SK-N-SH (cell line): ENCODE measurements at regions not wholly inside any gene's neighbourhood (a gene's known extent, or its start where the extent isn't known, plus 50 kb on each side); places are given as distances from the start of the nearest gene placed in this dataset.

Experiments used
- CTCF ChIA-PET: fragments of 300-600, 350-600 bp; formaldehyde crosslinking; extraction: SDS; loops from one replicate; lab custom pipeline; 2021; lab: Yijun Ruan, JAX
- POLR2A ChIA-PET: fragments of 350-600 bp; sonication (Branson Sonifier 250); formaldehyde crosslinking; extraction: SDS; loops from one replicate; lab custom pipeline; 2020; ENCODE audit warnings: antibody characterized with exemption, inconsistent platforms; lab: Yijun Ruan, JAX
- DNase-seq: peaks from one replicate; pipeline ENCODE4 v3.0.0; 2012
- H2AFZ ChIP-seq: fragments of 200-600 bp; sonication (generic); 2 replicates; pipeline ENCODE4 v1.8.1; 2016; ENCODE audit warnings: antibody characterized with exemption, mild to moderate bottlenecking, low read depth
- H3F3A ChIP-seq: fragments of 200-600 bp; sonication (generic); replicated peaks from 2 replicates; pipeline ENCODE3; 2016; ENCODE audit warnings: antibody characterized with exemption, mild to moderate bottlenecking; ENCODE audit not compliant: insufficient read depth
- H3K27ac ChIP-seq, 2 experiments: fragments of 200-500 bp in 1 of 2; fragments of 200-600 bp in 1 of 2; sonication (Bioruptor generic) in 1 of 2; sonication (generic), shearing (Covaris generic) in 1 of 2; 2 replicates each; pipeline versions ENCODE4 v1.5.1 to v1.6.1; 2014 to 2016; ENCODE audit warnings: low read depth in 2 of 2, inconsistent platforms in 1 of 2, low read length in 1 of 2, mild to moderate bottlenecking in 1 of 2, mixed read lengths in 1 of 2
- H3K27me3 ChIP-seq: fragments of 200-600 bp; sonication (generic), shearing (Covaris generic); 2 replicates; pipeline ENCODE4 v1.6.1; 2016; ENCODE audit warnings: mixed run types; ENCODE audit not compliant: insufficient read depth
- H3K36me3 ChIP-seq, 2 experiments: fragments of 200-500 bp in 1 of 2; fragments of 200-600 bp in 1 of 2; sonication (Bioruptor generic) in 1 of 2; sonication (generic) in 1 of 2; replicated peaks in 1 of 2; 2 replicates each; pipeline versions ENCODE3 to v1.5.1; 2014 to 2016; ENCODE audit warnings: low read length in 1 of 2, mild to moderate bottlenecking in 1 of 2; ENCODE audit not compliant: insufficient read depth in 2 of 2, control insufficient read depth in 1 of 2
- H3K4me1 ChIP-seq, 2 experiments: fragments of 200-500 bp in 1 of 2; fragments of 200-600 bp in 1 of 2; sonication (Bioruptor generic) in 1 of 2; sonication (generic), shearing (Covaris generic) in 1 of 2; 2 replicates each; pipeline versions ENCODE4 v1.5.1 to v1.6.1; 2014 to 2016; ENCODE audit warnings: low read depth in 1 of 2, low read length in 1 of 2, mixed run types in 1 of 2; ENCODE audit not compliant: insufficient read depth in 2 of 2, control insufficient read depth in 1 of 2
- H3K4me2 ChIP-seq: fragments of 200-600 bp; sonication (generic), shearing (Covaris generic); 2 replicates; pipeline ENCODE4 v1.6.1; 2017; ENCODE audit warnings: mixed run types
- H3K4me3 ChIP-seq, 2 experiments: fragments of 200-500 bp in 1 of 2; fragments of 200-600 bp in 1 of 2; sonication (Bioruptor generic) in 1 of 2; sonication (generic), shearing (Covaris generic) in 1 of 2; 2 replicates each; pipeline versions ENCODE4 v1.5.1 to v1.8.1; 2014 to 2016; ENCODE audit warnings: low read depth in 2 of 2, inconsistent platforms in 1 of 2, low read length in 1 of 2, mild to moderate bottlenecking in 1 of 2, mixed read lengths in 1 of 2, moderate library complexity in 1 of 2
- H3K79me2 ChIP-seq: fragments of 200-600 bp; sonication (generic); 2 replicates; pipeline ENCODE4 v1.8.1; 2017; ENCODE audit warnings: mild to moderate bottlenecking; ENCODE audit not compliant: insufficient read depth
- H3K9ac ChIP-seq: fragments of 200-600 bp; sonication (generic); 2 replicates; pipeline ENCODE4 v1.6.1; 2017; ENCODE audit warnings: mixed run types
- H3K9me2 ChIP-seq: fragments of 200-600 bp; sonication (generic); 2 replicates; pipeline ENCODE4 v1.6.1; 2017; ENCODE audit warnings: mixed run types
- H3K9me3 ChIP-seq: fragments of 200-600 bp; sonication (generic); 2 replicates; pipeline ENCODE4 v1.6.1; 2017; ENCODE audit warnings: mixed run types, mild to moderate bottlenecking, moderate library complexity
- H4K20me1 ChIP-seq: fragments of 200-600 bp; sonication (generic); 2 replicates; pipeline ENCODE4 v1.6.1; 2017; ENCODE audit warnings: mild to moderate bottlenecking, mixed run types; ENCODE audit not compliant: insufficient read depth
- CHD2 ChIP-seq: fragments of 150-350 bp; IDR thresholded peaks from 2 replicates; pipeline ENCODE4 v1.6.1; 2018; ENCODE audit warnings: low read length; ENCODE audit not compliant: partially characterized antibody
- CTCF ChIP-seq: fragments of 200-600 bp; sonication (generic); IDR thresholded peaks from 2 replicates; pipeline ENCODE4 v1.6.1; 2017; ENCODE audit warnings: antibody characterized with exemption, mild to moderate bottlenecking, moderate library complexity
- ELF1 ChIP-seq: IDR thresholded peaks from 2 replicates; pipeline ENCODE4 v1.4.0; 2012
- FOSL2 ChIP-seq: IDR thresholded peaks from 2 replicates; pipeline ENCODE4 v1.4.0; 2012; ENCODE audit warnings: low read depth, mild to moderate bottlenecking, moderate library complexity, borderline replicate concordance
- FOXM1 ChIP-seq: IDR thresholded peaks from 2 replicates; pipeline ENCODE4 v1.4.0; 2012; ENCODE audit warnings: low read depth, mild to moderate bottlenecking
- IRF3 ChIP-seq: fragments of 150-350 bp; IDR thresholded peaks from 2 replicates; pipeline ENCODE4 v1.6.1; 2016; ENCODE audit warnings: mild to moderate bottlenecking, low read depth, low read length
- JUND ChIP-seq: IDR thresholded peaks from 2 replicates; pipeline ENCODE4 v1.4.0; 2012
- MEF2A ChIP-seq: IDR thresholded peaks from 2 replicates; pipeline ENCODE4 v1.4.0; 2012; ENCODE audit warnings: low read depth, borderline replicate concordance
- RCOR1 ChIP-seq: fragments of 150-350 bp; IDR thresholded peaks from 2 replicates; pipeline ENCODE4 v1.6.1; 2017; ENCODE audit warnings: antibody characterized with exemption, low read length
- REST ChIP-seq: IDR thresholded peaks from 2 replicates; pipeline ENCODE4 v1.6.1; 2012; ENCODE audit warnings: mild to moderate bottlenecking, low read depth, low read length, moderate library complexity
- RXRA ChIP-seq: IDR thresholded peaks from 2 replicates; pipeline ENCODE4 v1.4.0; 2012; ENCODE audit warnings: low read depth, mild to moderate bottlenecking, borderline replicate concordance
- SIN3A ChIP-seq: IDR thresholded peaks from 2 replicates; pipeline ENCODE4 v1.6.1; 2012; ENCODE audit warnings: low read depth, mild to moderate bottlenecking, low read length, moderate library complexity, borderline replicate concordance
- TAF1 ChIP-seq: IDR thresholded peaks from 2 replicates; pipeline ENCODE4 v1.6.1; 2012; ENCODE audit warnings: low read depth, mild to moderate bottlenecking, low read length, moderate library complexity, borderline replicate concordance
- TEAD4 ChIP-seq: IDR thresholded peaks from 2 replicates; pipeline ENCODE4 v1.4.0; 2012; ENCODE audit warnings: mild to moderate bottlenecking, borderline replicate concordance; ENCODE audit not compliant: insufficient read depth
- YY1 ChIP-seq: IDR thresholded peaks from 2 replicates; pipeline ENCODE4 v1.4.0; 2012; ENCODE audit warnings: low read depth, mild to moderate bottlenecking
- WGBS: methylation state at CpG from one replicate; pipeline ENCODE4 v1.1.6; 2017; ENCODE audit warnings: low lambda C conversion rate; 5-methylcytosine and 5-hydroxymethylcytosine counted together

- no peak for TF ChIP-seq TAF1
- TF ChIP-seq, all 33 proteins: peak for 0
Measured at GRCh38 chr4:33661636-33662035, 2582.7 kb downstream of the ARAP2 start (continued).

- Histone ChIP-seq H4K20me1 (no peaks in the 10 kb centered on the region), H2AFZ (no peak overlapping the region), H3K4me2 (no peak overlapping the region), H3K4me1 (no peaks in the 10 kb centered on the region), H3K27me3 (no peaks in the 10 kb centered on the region), H3K9me3 (no peaks in the 10 kb centered on the region), H3K36me3 (no peaks in the 10 kb centered on the region), H3K79me2 (no peaks in the 10 kb centered on the region), H3F3A (no peaks in the 10 kb centered on the region), H3K4me3 (no peak overlapping the region), H3K27ac (no peak overlapping the region), H3K9ac (no peak overlapping the region), H3K9me2 (no peaks in the 10 kb centered on the region)
- TF ChIP-seq JUND (no peak), CHD2 (no peak), IRF3 (no peak), ELF1 (no peak), FOXM1 (no peak), FOSL2 (no peak), MEF2A (no peak), RXRA (no peak), TEAD4 (no peak), RCOR1 (no peak), SIN3A (no peak), REST (no peak), YY1 (no peak), CTCF (no peak)
- no peak for DNase-seq
- 61% methylated on average over 1 of the region's 1 CpG for WGBS
- POLR2A ChIA-PET: no interaction called here
- CTCF ChIA-PET: no interaction called here
Measured at GRCh38 chr4:33685939-33686338, 2558.4 kb downstream of the ARAP2 start.
